HG03460 (cell line): ENCODE measurements at regions not wholly inside any gene's neighbourhood (a gene's known extent, or its start where the extent isn't known, plus 50 kb on each side); places are given as distances from the start of the nearest gene placed in this dataset.

Source experiments
- ATAC-seq: cut with Tn5 transposase; IDR thresholded peaks from one replicate; pipeline ENCODE4 v1.9.1; 2021; ENCODE audit not compliant: unreplicated experiment

GRCh38 chr1:14181191-14181795, 417.2 kb upstream of the KAZN start:
- ATAC-seq = no peak

- ATAC-seq = no peak
Measured at GRCh38 chr1:14182856-14183255, 415.6 kb upstream of the KAZN start.

- ATAC-seq = no peak
Measured at GRCh38 chr1:14183329-14183728, 415.2 kb upstream of the KAZN start.

- no peak for ATAC-seq
Measured at GRCh38 chr1:14184454-14184853, 414.0 kb upstream of the KAZN start.

- ATAC-seq = no peak
Measured at GRCh38 chr1:14189381-14189780, 409.1 kb upstream of the KAZN start.

GRCh38 chr1:14190508-14190907, 408.0 kb upstream of the KAZN start:
- ATAC-seq = no peak

GRCh38 chr1:14194511-14194910, 404.0 kb upstream of the KAZN start:
- no peak for ATAC-seq

GRCh38 chr1:14205066-14205465, 393.4 kb upstream of the KAZN start:
- no peak for ATAC-seq

- ATAC-seq = no peak
Measured at GRCh38 chr1:14215151-14215550, 383.3 kb upstream of the KAZN start.

GRCh38 chr1:14217384-14217783, 381.1 kb upstream of the KAZN start:
- no peak for ATAC-seq

- no peak for ATAC-seq
Measured at GRCh38 chr1:14220324-14220723, 378.2 kb upstream of the KAZN start.

GRCh38 chr1:14220811-14221210, 377.7 kb upstream of the KAZN start:
- no peak for ATAC-seq

GRCh38 chr1:14222086-14222485, 376.4 kb upstream of the KAZN start:
- ATAC-seq = no peak

- no peak for ATAC-seq
Measured at GRCh38 chr1:14228677-14229076, 369.8 kb upstream of the KAZN start.

GRCh38 chr1:14233510-14233909, 365.0 kb upstream of the KAZN start:
- no peak for ATAC-seq

- ATAC-seq = no peak
Measured at GRCh38 chr1:14236097-14236496, 362.4 kb upstream of the KAZN start.

- no peak for ATAC-seq
Measured at GRCh38 chr1:14238472-14239307, 359.8 kb upstream of the KAZN start.

- no peak for ATAC-seq
Measured at GRCh38 chr1:14240265-14240664, 358.2 kb upstream of the KAZN start.

GRCh38 chr1:14242123-14242522, 356.4 kb upstream of the KAZN start:
- ATAC-seq = no peak

- ATAC-seq = no peak
Measured at GRCh38 chr1:14242870-14243269, 355.6 kb upstream of the KAZN start.

- ATAC-seq = no peak
Measured at GRCh38 chr1:14245954-14246353, 352.5 kb upstream of the KAZN start.

GRCh38 chr1:14246471-14246870, 352.0 kb upstream of the KAZN start:
- no peak for ATAC-seq

- no peak for ATAC-seq
Measured at GRCh38 chr1:14247666-14248065, 350.8 kb upstream of the KAZN start.
